Spleen (tissue), 11 donors: ENCODE measurements at regions not wholly inside any gene's neighbourhood (a gene's known extent, or its start where the extent isn't known, plus 50 kb on each side); places are given as distances from the start of the nearest gene placed in this dataset.

Source experiments
- DNase-seq: peaks from one replicate; pipeline ENCODE4 v3.0.0-alpha.2; 2020
- H3K27ac ChIP-seq, 8 donors: fragments of 200-600 bp; sonication (generic) in 7 of 8; 1 replicate in 4 of 8; 2 replicates in 4 of 8; pipeline versions ENCODE4 v1.5.0 to v1.8.0; 2016 to 2021; ENCODE audit warnings: inconsistent platforms in 4 of 8, mild to moderate bottlenecking in 4 of 8, moderate library complexity in 1 of 8
- H3K27me3 ChIP-seq, 7 donors: fragments of 200-600 bp; sonication (generic) in 6 of 7; replicated peaks in 1 of 7; 1 replicate in 4 of 7; 2 replicates in 3 of 7; pipeline versions ENCODE4 v1.5.0 to v1.8.0; 2016 to 2021; ENCODE audit warnings: inconsistent platforms in 3 of 7, mild to moderate bottlenecking in 1 of 7
- H3K36me3 ChIP-seq, 6 donors: fragments of 200-600 bp; sonication (generic) in 5 of 6; 1 replicate in 4 of 6; 2 replicates in 2 of 6; pipeline versions ENCODE4 v1.5.0 to v1.8.0; 2016 to 2021; ENCODE audit warnings: inconsistent platforms in 2 of 6
- H3K4me1 ChIP-seq, 6 donors: fragments of 200-600 bp; sonication (generic) in 5 of 6; 1 replicate in 3 of 6; 2 replicates in 3 of 6; pipeline versions ENCODE4 v1.5.0 to v1.8.0; 2016 to 2021; ENCODE audit warnings: inconsistent platforms in 3 of 6
- H3K4me3 ChIP-seq, 8 donors: fragments of 200-600 bp; sonication (generic) in 7 of 8; 1 replicate in 4 of 8; 2 replicates in 4 of 8; pipeline versions ENCODE4 v1.5.0 to v1.8.0; 2016 to 2021; ENCODE audit warnings: inconsistent platforms in 4 of 8, mild to moderate bottlenecking in 4 of 8, moderate library complexity in 2 of 8
- H3K9me3 ChIP-seq, 8 donors: fragments of 200-600 bp; sonication (generic) in 7 of 8; 1 replicate in 4 of 8; 2 replicates in 4 of 8; pipeline versions ENCODE4 v1.5.0 to v1.8.0; 2016 to 2021; ENCODE audit warnings: inconsistent platforms in 4 of 8
- CTCF ChIP-seq, 11 experiments: fragments of 200-600 bp in 7 of 11; fragments of 450-650 bp in 4 of 11; sonication (generic) in 4 of 11; IDR thresholded peaks in 8 of 11; conservative IDR thresholded peaks in 3 of 11; 1 replicate in 7 of 11; 2 replicates in 4 of 11; pipeline versions ENCODE4 v1.4.0 to v1.8.0; 2016 to 2021; ENCODE audit warnings: antibody characterized with exemption in 11 of 11, inconsistent platforms in 4 of 11, mild to moderate bottlenecking in 1 of 11
- POLR2A ChIP-seq, 3 donors: fragments of 450-650 bp; IDR thresholded peaks; one replicate each; pipeline ENCODE4 v1.5.1; 2017; ENCODE audit warnings: antibody characterized with exemption in 3 of 3, mild to moderate bottlenecking in 1 of 3
- POLR2AphosphoS5 ChIP-seq, 3 donors: sonication (generic); formaldehyde crosslinking; IDR thresholded peaks; one replicate each; pipeline ENCODE4 v1.5.1; 2017; ENCODE audit warnings: antibody characterized with exemption in 3 of 3
- WGBS, 5 donors: extraction: QIAGEN DNeasy Blood & Tissue Kit in 3 of 5; methylation state at CpG; one replicate each; pipeline versions ENCODE4 v1.1.5 to v1.1.7; 2013 to 2018; 5-methylcytosine and 5-hydroxymethylcytosine counted together
- intact Hi-C: fragments of 100-400 bp; cut with DNase I; formaldehyde crosslinking; loops from one replicate; pipeline ENCODE4 v1.15.0; 2023; ENCODE audit warnings: low total_unique reads
- donor health status: healthy with polysubstance abuse.
- donor health status: DM: no; HTN: no; CAD: no; lungs with moderate emphysema.
- donor health status: DM: no; HTN: no; CAD: no.
- donor health status: Bipolar disorder and iron deficiency.
- donor health status: healthy.
- donor health status: DM: no; HTN: no; CAD: no.
- donor health status: DM: yes; HTN: yes; CAD: no.

DNA sequence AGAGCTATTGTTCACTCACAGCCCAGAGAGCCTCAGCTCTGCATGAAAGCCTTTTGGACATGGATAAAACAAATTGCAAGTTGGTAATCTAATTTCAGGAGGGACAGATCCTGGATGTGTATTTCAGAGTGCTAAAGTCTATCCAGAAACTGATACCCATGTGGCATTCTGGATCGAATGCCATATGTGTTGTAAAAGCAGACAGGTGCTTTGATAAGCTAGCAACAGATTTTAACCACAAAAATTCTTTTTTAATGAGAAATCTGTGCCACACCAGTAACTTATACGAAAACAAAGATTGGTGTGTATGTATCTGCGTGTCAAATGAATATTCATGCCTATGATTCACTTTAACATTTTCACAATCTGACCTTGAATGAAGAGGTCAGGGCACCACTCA lies 936.6 kb upstream of the MAP3K7 start:
- H3K4me3 ChIP-seq: no peak overlapping the region
- no peaks in the 10 kb centered on the region for H3K27me3 ChIP-seq
- 52 to 90% (median 67%) methylated on average over 3 of the region's 3 CpGs for WGBS, 5 donors
- DNase-seq: no peak
- H3K4me1 ChIP-seq: no peaks in the 10 kb centered on the region
- intact Hi-C loops: no loop called here
- TF ChIP-seq POLR2A (IDR thresholded peaks at IDR 0.05) (no peak), POLR2AphosphoS5 (IDR thresholded peaks at IDR 0.05) (no peak), CTCF (IDR thresholded peaks at IDR 0.05 in 8 of 11, conservative IDR thresholded peaks at IDR 0.05 in 3 of 11) (no peak)
- no peaks in the 10 kb centered on the region for H3K36me3 ChIP-seq
- no peak overlapping the region for H3K27ac ChIP-seq
- H3K9me3 ChIP-seq: peaks cover 0 to 10% (median under 1%) of the 10 kb centered on the region in 8 donors

DNA sequence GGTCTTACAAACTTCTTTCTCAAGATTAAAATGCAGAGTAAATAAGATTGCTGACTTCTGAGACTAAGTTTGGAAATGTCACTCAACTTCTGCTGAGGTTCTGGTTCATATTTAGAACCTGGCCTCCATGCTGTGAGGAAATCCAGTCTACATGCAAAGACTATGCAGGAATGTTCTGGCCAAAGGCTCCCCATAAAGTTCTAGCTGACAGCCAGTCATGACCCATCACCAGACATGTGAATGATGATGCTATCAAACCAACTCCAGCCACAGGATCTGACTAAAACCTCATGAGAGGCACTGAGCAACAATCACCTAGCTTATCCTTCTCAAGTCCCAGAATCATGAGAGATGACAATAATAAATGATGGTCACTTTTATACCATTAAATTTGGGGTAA lies 935.1 kb upstream of the MAP3K7 start:
- H3K4me1 ChIP-seq: no peaks in the 10 kb centered on the region
- no peak for DNase-seq
- TF ChIP-seq CTCF (IDR thresholded peaks at IDR 0.05 in 8 of 11, conservative IDR thresholded peaks at IDR 0.05 in 3 of 11): no peak
- TF ChIP-seq POLR2AphosphoS5 (IDR thresholded peaks at IDR 0.05): no peak
- no peak for TF ChIP-seq POLR2A (IDR thresholded peaks at IDR 0.05)
- intact Hi-C loops: no loop called here
- H3K9me3 ChIP-seq: no peaks in the 10 kb centered on the region
- no peak overlapping the region for H3K27ac ChIP-seq
- H3K4me3 ChIP-seq: no peak overlapping the region
- H3K27me3 ChIP-seq: no peaks in the 10 kb centered on the region
- H3K36me3 ChIP-seq: no peaks in the 10 kb centered on the region

- DNase-seq: no peak
- Histone ChIP-seq H3K9me3 (peaks cover 0 to 6% (median 0%) of the 10 kb centered on the region in 8 donors), H3K27ac (no peak overlapping the region), H3K4me3 (no peak overlapping the region), H3K36me3 (no peaks in the 10 kb centered on the region), H3K27me3 (no peaks in the 10 kb centered on the region), H3K4me1 (no peaks in the 10 kb centered on the region)
- intact Hi-C loops: no loop called here
- 74 to 87% (median 77%) methylated on average over 2 of the region's 2 CpGs for WGBS, 5 donors
- TF ChIP-seq POLR2AphosphoS5 (IDR thresholded peaks at IDR 0.05) (no peak), POLR2A (IDR thresholded peaks at IDR 0.05) (no peak), CTCF (IDR thresholded peaks at IDR 0.05 in 8 of 11, conservative IDR thresholded peaks at IDR 0.05 in 3 of 11) (no peak)
Measured at GRCh38 chr6:91509711-91510110, 922.8 kb upstream of the MAP3K7 start.

- Histone ChIP-seq H3K9me3 (peaks cover 0 to 6% (median 0%) of the 10 kb centered on the region in 8 donors), H3K27ac (no peak overlapping the region), H3K4me3 (no peak overlapping the region), H3K27me3 (no peaks in the 10 kb centered on the region), H3K4me1 (no peaks in the 10 kb centered on the region), H3K36me3 (no peaks in the 10 kb centered on the region)
- no peak for DNase-seq
- TF ChIP-seq POLR2A (IDR thresholded peaks at IDR 0.05) (no peak), POLR2AphosphoS5 (IDR thresholded peaks at IDR 0.05) (no peak), CTCF (IDR thresholded peaks at IDR 0.05 in 8 of 11, conservative IDR thresholded peaks at IDR 0.05 in 3 of 11) (no peak)
- intact Hi-C loops: no loop called here
- whole genome bisulfite sequencing, 5 donors: 72 to 90% (median 84%) methylated on average over 2 of the region's 2 CpGs
Measured at GRCh38 chr6:91509039-91509438, 922.2 kb upstream of the MAP3K7 start.
